Liver (tissue), 8 donors: ENCODE measurements at regions not wholly inside any gene's neighbourhood (a gene's known extent, or its start where the extent isn't known, plus 50 kb on each side); places are given as distances from the start of the nearest gene placed in this dataset.

Experiments used
- DNase-seq: peaks from one replicate; pipeline ENCODE4 v3.0.0-alpha.2; 2017; ENCODE audit warnings: low spot score
- H3K27ac ChIP-seq, 2 donors: one replicate each; pipeline ENCODE4 v1.7.0; 2013; ENCODE audit warnings: inconsistent platforms in 2 of 2, low read length in 2 of 2, control low read depth in 1 of 2, low read depth in 1 of 2, mild to moderate bottlenecking in 1 of 2
- H3K27me3 ChIP-seq, 4 donors: one replicate each; pipeline versions ENCODE4 v1.6.1 to v1.7.0; 2013; ENCODE audit warnings: low read length in 3 of 4, inconsistent platforms in 1 of 4, mild to moderate bottlenecking in 1 of 4, moderate library complexity in 1 of 4; ENCODE audit not compliant: control insufficient read depth in 4 of 4, insufficient read depth in 4 of 4
- H3K36me3 ChIP-seq, 4 donors: one replicate each; pipeline versions ENCODE4 v1.6.1 to v1.7.0; 2013; ENCODE audit warnings: low read length in 3 of 4, mild to moderate bottlenecking in 3 of 4, low read depth in 1 of 4, moderate library complexity in 1 of 4; ENCODE audit not compliant: control insufficient read depth in 4 of 4, insufficient read depth in 3 of 4
- H3K4me1 ChIP-seq, 4 donors: one replicate each; pipeline versions ENCODE4 v1.6.1 to v1.7.0; 2013; ENCODE audit warnings: low read length in 3 of 4, mild to moderate bottlenecking in 3 of 4, moderate library complexity in 1 of 4; ENCODE audit not compliant: control insufficient read depth in 4 of 4, insufficient read depth in 4 of 4
- H3K4me3 ChIP-seq, 3 donors: one replicate each; pipeline versions ENCODE4 v1.6.1 to v1.7.0; 2013; ENCODE audit warnings: low read length in 3 of 3, control low read depth in 1 of 3, low read depth in 1 of 3, mild to moderate bottlenecking in 1 of 3
- H3K9ac ChIP-seq, 2 donors: one replicate each; pipeline ENCODE4 v1.7.0; 2013; ENCODE audit warnings: low read length in 2 of 2, mild to moderate bottlenecking in 2 of 2, moderate library complexity in 2 of 2, control low read depth in 1 of 2, low read depth in 1 of 2
- H3K9me3 ChIP-seq, 4 donors: one replicate each; pipeline versions ENCODE4 v1.6.1 to v1.7.0; 2013; ENCODE audit warnings: low read length in 3 of 4; ENCODE audit not compliant: control insufficient read depth in 4 of 4
- ATF3 ChIP-seq: IDR thresholded peaks from 2 replicates; pipeline ENCODE4 v1.6.1; 2016; ENCODE audit warnings: antibody characterized with exemption
- CTCF ChIP-seq: fragments of 150-350 bp; IDR thresholded peaks from 2 replicates; pipeline ENCODE4 v1.5.1; 2017; ENCODE audit warnings: improper control_type of control experiment, low read depth, low read length; ENCODE audit not compliant: missing input control
- EGR1 ChIP-seq, 2 donors: IDR thresholded peaks; 2 replicates each; pipeline ENCODE4 v1.6.1; 2016 to 2018; ENCODE audit warnings: antibody characterized with exemption in 2 of 2, low read depth in 2 of 2
- FOXA1 ChIP-seq: IDR thresholded peaks from 2 replicates; pipeline ENCODE4 v1.6.1; 2016; ENCODE audit warnings: antibody characterized with exemption
- FOXA2 ChIP-seq: IDR thresholded peaks from 2 replicates; pipeline ENCODE4 v1.6.1; 2016; ENCODE audit warnings: antibody characterized with exemption
- GABPA ChIP-seq, 2 donors: IDR thresholded peaks in 1 of 2; conservative IDR thresholded peaks in 1 of 2; 2 replicates each; pipeline ENCODE4 v1.6.1; 2016; ENCODE audit warnings: antibody characterized with exemption in 2 of 2, mild to moderate bottlenecking in 1 of 2, moderate library complexity in 1 of 2
- HNF4A ChIP-seq, 2 donors: conservative IDR thresholded peaks; 2 replicates each; pipeline ENCODE4 v1.6.1; 2016; ENCODE audit warnings: antibody characterized with exemption in 2 of 2, mild to moderate bottlenecking in 2 of 2
- HNF4G ChIP-seq: IDR thresholded peaks from 2 replicates; pipeline ENCODE4 v1.6.1; 2016; ENCODE audit warnings: antibody characterized with exemption
- JUND ChIP-seq, 2 donors: IDR thresholded peaks; 2 replicates each; pipeline ENCODE4 v1.6.1; 2016; ENCODE audit warnings: antibody characterized with exemption in 2 of 2
- MAX ChIP-seq: IDR thresholded peaks from 2 replicates; pipeline ENCODE4 v1.6.1; 2016; ENCODE audit warnings: antibody characterized with exemption
- NR2F2 ChIP-seq: IDR thresholded peaks from 2 replicates; pipeline ENCODE4 v1.6.1; 2016; ENCODE audit warnings: antibody characterized with exemption
- RAD21 ChIP-seq, 2 donors: IDR thresholded peaks; 2 replicates each; pipeline ENCODE4 v1.6.1; 2016; ENCODE audit warnings: antibody characterized with exemption in 2 of 2, mild to moderate bottlenecking in 2 of 2
- REST ChIP-seq: IDR thresholded peaks from 2 replicates; pipeline ENCODE4 v1.6.1; 2016; ENCODE audit warnings: antibody characterized with exemption, mild to moderate bottlenecking
- RXRA ChIP-seq, 2 donors: IDR thresholded peaks; 2 replicates each; pipeline ENCODE4 v1.6.1; 2017 to 2018; ENCODE audit warnings: antibody characterized with exemption in 2 of 2, mild to moderate bottlenecking in 1 of 2
- SP1 ChIP-seq: IDR thresholded peaks from 2 replicates; pipeline ENCODE4 v1.6.1; 2018; ENCODE audit warnings: antibody characterized with exemption, mild to moderate bottlenecking
- TAF1 ChIP-seq: conservative IDR thresholded peaks from 2 replicates; pipeline ENCODE4 v1.6.1; 2016; ENCODE audit warnings: antibody characterized with exemption, mild to moderate bottlenecking
- YY1 ChIP-seq: IDR thresholded peaks from 2 replicates; pipeline ENCODE4 v1.6.1; 2016; ENCODE audit warnings: antibody characterized with exemption, mild to moderate bottlenecking
- ZBTB33 ChIP-seq: IDR thresholded peaks from 2 replicates; pipeline ENCODE4 v1.6.1; 2016; ENCODE audit warnings: antibody characterized with exemption
- WGBS: extraction: QIAGEN DNeasy Blood & Tissue Kit; methylation state at CpG from one replicate; pipeline ENCODE4 v1.1.7; 2013; 5-methylcytosine and 5-hydroxymethylcytosine counted together
- donor health status: healthy.
- donor health status: healthy.
- donor health status: healthy.
- donor health status: healthy.
- donor health status: healthy.

GRCh38 chr15:81966631-81967030 is 79.2 kb downstream of the MEX3B start:
- no peak for DNase-seq
- TF ChIP-seq FOXA1 (no peak), EGR1 (IDR thresholded peaks at IDR 0.05; ENCODE audit: low read depth in 2 of 2) (no peak), FOXA2 (no peak), GABPA (IDR thresholded peaks at IDR 0.05 in 1 of 2, conservative IDR thresholded peaks at IDR 0.05 in 1 of 2) (no peak), MAX (no peak), RXRA (IDR thresholded peaks at IDR 0.05) (no peak), JUND (IDR thresholded peaks at IDR 0.05) (no peak), CTCF (no peak), ATF3 (no peak), SP1 (no peak), RAD21 (IDR thresholded peaks at IDR 0.05) (no peak), HNF4G (no peak), HNF4A (conservative IDR thresholded peaks at IDR 0.05) (no peak), YY1 (no peak), ZBTB33 (no peak), REST (no peak), TAF1 (no peak), NR2F2 (no peak)
- Histone ChIP-seq H3K36me3 (no peaks in the 10 kb centered on the region), H3K9ac (no peak overlapping the region), H3K27ac (no peak overlapping the region), H3K9me3 (no peaks in the 10 kb centered on the region), H3K27me3 (no peaks in the 10 kb centered on the region), H3K4me3 (no peak overlapping the region), H3K4me1 (no peaks in the 10 kb centered on the region)
- WGBS: 62% methylated on average over 3 of the region's 3 CpGs

- no peak overlapping the region for H3K27ac ChIP-seq
- H3K4me3 ChIP-seq: no peak overlapping the region
- H3K4me1 ChIP-seq: no peaks in the 10 kb centered on the region
- no peaks in the 10 kb centered on the region for H3K9me3 ChIP-seq
- TF ChIP-seq REST (no peak), MAX (no peak), TAF1 (no peak), FOXA1 (no peak), ATF3 (no peak)
- no peak overlapping the region for H3K9ac ChIP-seq
- DNase-seq: no peak
- no peaks in the 10 kb centered on the region for H3K27me3 ChIP-seq
- no peaks in the 10 kb centered on the region for H3K36me3 ChIP-seq
Observed at GRCh38 chr15:81962482-81962881, 83.3 kb downstream of the MEX3B start.
